22Rv1 (cell line): ENCODE measurements at regions not wholly inside any gene's neighbourhood (a gene's known extent, or its start where the extent isn't known, plus 50 kb on each side); places are given as distances from the start of the nearest gene placed in this dataset.
A peak's percentile ranks its signal among the peaks of the same experiment; 100 is the strongest.

Source experiments
- H3K27ac ChIP-seq: fragments of 450-650 bp; 2 replicates; pipeline ENCODE4 v1.5.1; 2017
- ZFX ChIP-seq: fragments of 450-650 bp; IDR thresholded peaks from 2 replicates; pipeline ENCODE4 v1.6.1; 2017; ENCODE audit warnings: antibody characterized with exemption, borderline replicate concordance
- TF ChIP-seq, protein P1 (sequence below): fragments of 450-650 bp; IDR thresholded peaks from 2 replicates; pipeline ENCODE4 v1.5.1; 2017; ENCODE audit warnings: mild to moderate bottlenecking

DNA sequence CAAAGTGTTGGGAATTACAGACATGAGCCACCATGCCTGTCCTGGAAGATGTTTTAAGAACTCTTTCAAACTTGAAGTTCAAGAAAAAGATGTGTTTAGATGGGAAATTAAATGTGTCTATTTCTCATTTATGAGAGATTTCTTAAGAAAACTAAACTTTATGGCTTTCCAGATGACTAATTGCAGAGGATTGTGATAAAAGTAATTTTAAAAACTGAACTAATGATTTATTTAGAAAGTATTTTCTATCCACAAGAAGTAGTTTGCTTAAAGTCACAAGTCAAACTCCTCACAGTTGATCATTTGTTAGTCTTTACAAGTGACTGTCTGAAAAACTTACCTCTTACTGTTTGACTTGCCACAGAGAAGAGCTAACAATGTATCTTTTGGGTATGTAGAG lies 89.6 kb upstream of the SPRY2 start:
- TF ChIP-seq ZFX, result no peak
- TF ChIP-seq, protein P1, sequence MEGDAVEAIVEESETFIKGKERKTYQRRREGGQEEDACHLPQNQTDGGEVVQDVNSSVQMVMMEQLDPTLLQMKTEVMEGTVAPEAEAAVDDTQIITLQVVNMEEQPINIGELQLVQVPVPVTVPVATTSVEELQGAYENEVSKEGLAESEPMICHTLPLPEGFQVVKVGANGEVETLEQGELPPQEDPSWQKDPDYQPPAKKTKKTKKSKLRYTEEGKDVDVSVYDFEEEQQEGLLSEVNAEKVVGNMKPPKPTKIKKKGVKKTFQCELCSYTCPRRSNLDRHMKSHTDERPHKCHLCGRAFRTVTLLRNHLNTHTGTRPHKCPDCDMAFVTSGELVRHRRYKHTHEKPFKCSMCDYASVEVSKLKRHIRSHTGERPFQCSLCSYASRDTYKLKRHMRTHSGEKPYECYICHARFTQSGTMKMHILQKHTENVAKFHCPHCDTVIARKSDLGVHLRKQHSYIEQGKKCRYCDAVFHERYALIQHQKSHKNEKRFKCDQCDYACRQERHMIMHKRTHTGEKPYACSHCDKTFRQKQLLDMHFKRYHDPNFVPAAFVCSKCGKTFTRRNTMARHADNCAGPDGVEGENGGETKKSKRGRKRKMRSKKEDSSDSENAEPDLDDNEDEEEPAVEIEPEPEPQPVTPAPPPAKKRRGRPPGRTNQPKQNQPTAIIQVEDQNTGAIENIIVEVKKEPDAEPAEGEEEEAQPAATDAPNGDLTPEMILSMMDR, result no peak
- no peak overlapping the region for H3K27ac ChIP-seq

DNA sequence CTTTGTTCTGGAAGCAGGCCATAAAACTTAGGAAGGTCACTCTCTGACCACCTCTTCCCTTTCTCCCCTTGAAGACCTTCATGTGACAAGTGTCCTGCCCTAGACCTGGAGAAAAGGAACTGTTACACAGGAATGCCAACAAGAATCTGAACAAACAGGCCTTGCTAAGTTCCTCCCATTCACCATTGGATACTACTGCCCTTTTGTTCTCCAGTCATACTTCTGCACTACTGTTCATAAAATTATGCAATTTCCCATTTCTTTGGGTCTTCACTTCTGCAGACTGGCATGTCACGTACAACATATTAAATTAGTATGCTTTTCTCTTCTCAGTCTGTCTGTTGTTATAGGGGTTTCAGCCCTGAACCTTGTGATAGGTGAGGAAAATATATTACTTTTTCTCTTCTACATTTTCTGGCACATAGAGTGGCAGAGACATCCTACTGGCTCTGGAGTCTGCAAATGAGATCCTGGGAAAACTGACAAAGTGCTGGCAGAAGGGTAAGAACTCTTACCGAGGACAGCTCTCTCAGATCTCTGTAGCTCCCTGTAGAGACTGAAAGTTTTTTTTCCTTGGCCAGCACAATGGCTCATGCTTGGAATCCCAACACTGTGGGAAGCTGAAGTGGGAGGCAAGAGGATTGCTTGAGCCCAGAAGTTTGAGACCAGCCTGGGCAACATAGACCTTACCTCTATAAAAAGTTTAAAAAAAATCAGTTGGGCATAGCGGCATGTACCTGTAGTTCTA lies 87.6 kb upstream of the SPRY2 start:
- TF ChIP-seq, protein P1, result no peak
- TF ChIP-seq ZFX, result no peak
- H3K27ac ChIP-seq, result no peak overlapping the region

DNA sequence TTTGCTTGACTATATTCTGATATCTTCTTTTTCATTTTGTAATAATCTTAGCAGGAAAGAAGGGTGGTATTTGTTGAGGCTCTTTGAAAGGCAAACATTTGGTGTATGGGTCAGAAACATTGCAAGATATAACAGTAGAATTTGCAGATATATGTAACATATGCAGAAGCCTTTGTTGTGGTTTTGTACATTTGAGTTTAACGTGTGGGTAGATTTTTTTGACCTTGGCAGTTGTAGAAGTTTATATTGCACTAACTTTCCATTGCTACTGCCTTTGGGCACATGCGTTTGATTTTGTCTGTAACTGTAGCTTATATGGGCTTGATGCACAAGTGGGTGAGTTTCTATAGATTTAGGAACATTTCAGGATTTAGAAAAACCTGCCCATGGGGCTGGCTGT lies 78.5 kb upstream of the SPRY2 start:
- H3K27ac ChIP-seq, result no peak overlapping the region
- no peak for TF ChIP-seq ZFX
- TF ChIP-seq, protein P1, result no peak

DNA sequence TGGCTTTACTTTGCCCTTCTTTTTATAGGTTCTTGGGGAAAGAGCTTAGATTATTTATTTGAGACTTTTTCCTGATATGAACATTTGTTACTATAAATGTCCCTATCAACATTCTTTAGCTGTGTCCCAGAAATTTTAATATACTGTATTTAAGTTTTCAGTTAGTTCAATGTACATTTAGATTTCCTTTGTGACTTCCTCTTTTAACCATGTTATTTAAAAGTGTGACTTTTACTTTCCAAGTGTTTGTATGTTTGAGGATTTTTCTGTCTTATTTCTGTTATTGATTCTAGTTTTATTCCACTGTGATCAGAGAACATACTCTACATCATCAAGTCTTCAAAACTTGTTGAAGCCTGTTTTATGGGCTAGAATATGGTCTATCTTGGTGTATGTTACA lies 72.7 kb upstream of the SPRY2 start:
- no peak overlapping the region for H3K27ac ChIP-seq
- no peak for TF ChIP-seq ZFX
- TF ChIP-seq, protein P1, result no peak

DNA sequence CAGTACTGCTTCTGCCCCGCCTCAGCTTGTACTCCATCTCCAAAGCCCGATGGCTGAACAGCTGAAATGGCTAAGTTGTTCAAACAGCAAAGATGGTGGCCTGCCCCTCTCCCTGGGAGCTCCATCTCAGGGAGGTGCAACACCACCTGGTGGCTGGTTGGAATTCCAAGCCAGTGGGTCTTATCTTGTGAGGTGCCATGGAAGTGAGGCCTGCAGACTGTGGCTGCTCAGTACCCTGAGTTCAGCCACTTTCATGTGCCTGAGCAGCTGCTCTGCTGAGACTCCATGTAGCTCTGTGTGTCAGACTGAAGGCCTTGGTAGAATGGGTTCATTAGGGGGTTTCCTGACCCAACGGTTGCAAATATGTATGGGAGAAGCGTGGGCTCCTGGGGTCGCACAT lies 67.3 kb upstream of the SPRY2 start:
- no peak overlapping the region for H3K27ac ChIP-seq
- TF ChIP-seq, protein P1, result peak; percentile 44
- TF ChIP-seq ZFX, result no peak

DNA sequence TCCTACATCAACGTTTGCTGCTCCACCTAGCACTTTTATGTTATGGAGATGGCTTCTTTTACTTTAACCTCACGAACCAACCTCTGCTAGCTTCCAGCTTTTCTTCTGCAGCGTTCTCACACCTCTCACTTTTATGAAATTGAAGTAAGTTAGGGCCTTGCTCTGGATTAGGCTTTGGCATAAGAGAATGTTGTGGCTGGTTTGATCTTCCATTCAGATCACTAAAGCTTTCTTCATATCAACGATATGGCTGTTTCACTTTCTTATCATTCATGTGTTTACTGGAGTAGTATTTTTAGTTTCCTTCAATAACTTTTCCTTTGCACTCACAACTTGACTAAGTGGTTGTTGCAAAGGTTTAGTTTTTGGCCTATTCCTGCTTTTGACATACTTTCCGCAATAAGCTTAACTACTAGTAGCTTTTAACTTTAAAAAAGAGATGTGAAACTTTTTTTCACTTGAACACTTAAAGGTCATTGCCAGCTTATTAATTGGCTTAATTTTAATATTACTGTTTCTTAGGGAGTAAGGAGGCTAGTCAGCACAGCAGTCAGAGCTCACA lies 60.0 kb upstream of the SPRY2 start:
- TF ChIP-seq, protein P1, result no peak
- no peak for TF ChIP-seq ZFX
- H3K27ac ChIP-seq, result no peak overlapping the region

DNA sequence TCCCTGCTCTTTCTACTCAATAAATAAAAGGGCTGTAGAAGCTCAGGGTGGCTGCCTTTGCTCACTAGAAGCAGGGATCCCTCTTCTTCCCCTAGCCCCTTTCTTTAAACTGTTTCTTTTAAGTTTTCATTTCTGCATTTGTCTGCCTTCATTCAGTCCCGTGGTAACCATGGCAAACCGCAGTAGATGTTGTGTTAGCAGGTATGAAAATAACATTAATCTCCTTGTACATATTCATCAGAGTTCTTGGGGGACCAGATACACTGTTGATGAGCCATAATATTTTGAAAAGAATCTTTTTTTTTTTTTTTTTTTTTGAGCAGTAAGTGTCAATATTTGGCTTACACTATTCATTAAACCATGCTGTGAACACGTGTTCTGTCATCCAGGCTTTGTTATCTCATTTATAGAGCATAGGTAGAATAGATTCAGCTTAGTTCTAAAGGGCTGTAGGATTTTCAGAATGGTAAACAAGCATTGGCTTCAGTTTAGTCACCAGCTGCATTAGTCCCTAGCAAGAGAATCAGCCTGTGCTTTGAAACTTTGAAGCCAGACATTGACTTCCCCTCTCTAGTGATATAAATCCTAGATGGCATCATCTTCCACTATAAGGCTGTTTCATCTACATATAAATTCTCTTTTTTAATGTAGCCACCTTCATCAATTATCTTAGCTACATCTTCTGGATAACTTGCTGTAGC lies 59.4 kb upstream of the SPRY2 start:
- TF ChIP-seq, protein P1, result no peak
- no peak for TF ChIP-seq ZFX
- no peak overlapping the region for H3K27ac ChIP-seq
